IMR-90 (cell line): ENCODE measurements at regions not wholly inside any gene's neighbourhood (a gene's known extent, or its start where the extent isn't known, plus 50 kb on each side); places are given as distances from the start of the nearest gene placed in this dataset.

Source experiments
- ATAC-seq: fragments of 200-7000 bp; cut with Tn5 transposase; 2 replicates; pipeline ENCODE4 v1.9.1; 2020; ENCODE audit warnings: low read depth, mild to moderate bottlenecking, moderate library complexity
- BruUV-seq: library from RNA; stranded (reverse); fragments of 400-500 nt; replicated peaks from 2 replicates; lab custom pipeline; 2021; lab: Mats Ljungman, UMichigan
- CTCF ChIA-PET: fragments of 300-600 bp; formaldehyde crosslinking; extraction: SDS; loops from one replicate; lab custom pipeline; 2021; ENCODE audit warnings: antibody characterized with exemption; lab: Yijun Ruan, JAX
- POLR2A ChIA-PET: fragments of 300-600 bp; sonication (Branson Sonifier 250); formaldehyde crosslinking; loops from one replicate; lab custom pipeline; 2022; ENCODE audit warnings: antibody characterized with exemption; ENCODE audit not compliant: unreplicated experiment; lab: Charles Lee
- DNase-seq: peaks from one replicate; pipeline ENCODE4 v3.0.0; 2013
- H2AFZ ChIP-seq: replicated peaks from 2 replicates; pipeline ENCODE3; 2013; ENCODE audit warnings: low read length, mild to moderate bottlenecking; ENCODE audit not compliant: poor library complexity
- H2AK5ac ChIP-seq: 2 replicates; pipeline ENCODE4 v1.6.1; 2013; ENCODE audit warnings: low read depth, low read length, inconsistent platforms
- H2AK9ac ChIP-seq: replicated peaks from 2 replicates; pipeline ENCODE3; 2013; ENCODE audit warnings: mild to moderate bottlenecking, low read depth, low read length, moderate library complexity; ENCODE audit not compliant: poor library complexity
- H2BK120ac ChIP-seq: 2 replicates; pipeline ENCODE4 v1.6.1; 2013; ENCODE audit warnings: low read depth, low read length, inconsistent platforms
- H2BK15ac ChIP-seq: 3 replicates; pipeline ENCODE4 v1.6.1; 2013; ENCODE audit warnings: low read depth, low read length, inconsistent platforms
- H2BK20ac ChIP-seq: 2 replicates; pipeline ENCODE4 v1.6.1; 2013; ENCODE audit warnings: low read depth, mild to moderate bottlenecking, inconsistent platforms, low read length, moderate library complexity
- H2BK5ac ChIP-seq: 2 replicates; pipeline ENCODE4 v1.6.1; 2013; ENCODE audit warnings: mild to moderate bottlenecking, low read depth, low read length, inconsistent platforms; ENCODE audit not compliant: poor library complexity, severe bottlenecking
- H3K14ac ChIP-seq: replicated peaks from 2 replicates; pipeline ENCODE4 v1.6.1; 2013; ENCODE audit warnings: low read depth, low read length, inconsistent platforms
- H3K18ac ChIP-seq: 2 replicates; pipeline ENCODE4 v1.6.1; 2013; ENCODE audit warnings: low read depth, low read length, control low read depth
- H3K23ac ChIP-seq: 2 replicates; pipeline ENCODE4 v1.6.1; 2013; ENCODE audit warnings: low read depth, low read length, inconsistent platforms
- H3K27ac ChIP-seq: 2 replicates; pipeline ENCODE4 v1.5.1; 2013; ENCODE audit warnings: mild to moderate bottlenecking, control low read depth, low read length; ENCODE audit not compliant: insufficient read depth
- H3K27me3 ChIP-seq: 2 replicates; pipeline ENCODE4 v1.6.1; 2013; ENCODE audit warnings: low read length; ENCODE audit not compliant: control insufficient read depth, insufficient read depth
- H3K36me3 ChIP-seq: 2 replicates; pipeline ENCODE4 v1.6.1; 2013; ENCODE audit warnings: low read length, mixed read lengths; ENCODE audit not compliant: control insufficient read depth, insufficient read depth
- H3K4ac ChIP-seq: 2 replicates; pipeline ENCODE4 v1.6.1; 2013; ENCODE audit warnings: low read depth, low read length, inconsistent platforms
- H3K4me1 ChIP-seq: 2 replicates; pipeline ENCODE4 v1.6.1; 2013; ENCODE audit warnings: low read length, mixed read lengths; ENCODE audit not compliant: control insufficient read depth, insufficient read depth
- H3K4me2 ChIP-seq: 2 replicates; pipeline ENCODE4 v1.6.1; 2013; ENCODE audit warnings: low read depth, mild to moderate bottlenecking, control low read depth, low read length, moderate library complexity
- H3K4me3 ChIP-seq: 2 replicates; pipeline ENCODE4 v1.5.1; 2013; ENCODE audit warnings: low read depth, mild to moderate bottlenecking, control low read depth, low read length, moderate library complexity; ENCODE audit not compliant: insufficient read depth
- H3K56ac ChIP-seq: 2 replicates; pipeline ENCODE4 v1.6.1; 2013; ENCODE audit warnings: low read length, inconsistent platforms; ENCODE audit not compliant: insufficient read depth; ENCODE audit errors: extremely low read depth
- H3K79me1 ChIP-seq, 2 experiments: 2 replicates each; pipeline ENCODE4 v1.6.1; 2013; ENCODE audit warnings: low read length in 2 of 2, inconsistent platforms in 1 of 2, low read depth in 1 of 2
- H3K9ac ChIP-seq: 2 replicates; pipeline ENCODE4 v1.6.1; 2013; ENCODE audit warnings: low read depth, low read length, control low read depth
- H3K9me1 ChIP-seq: 2 replicates; pipeline ENCODE4 v1.6.1; 2013; ENCODE audit warnings: low read length, inconsistent platforms; ENCODE audit not compliant: insufficient read depth
- H3K9me3 ChIP-seq: 2 replicates; pipeline ENCODE4 v1.6.1; 2013; ENCODE audit warnings: low read length; ENCODE audit not compliant: control insufficient read depth, insufficient read depth
- H4K20me1 ChIP-seq: 2 replicates; pipeline ENCODE4 v1.6.1; 2013; ENCODE audit warnings: low read length, inconsistent platforms; ENCODE audit not compliant: insufficient read depth
- H4K5ac ChIP-seq: 2 replicates; pipeline ENCODE4 v1.6.1; 2013; ENCODE audit warnings: mild to moderate bottlenecking, low read depth, low read length, control low read depth
- H4K8ac ChIP-seq, 2 experiments: 2 replicates each; pipeline ENCODE4 v1.6.1; 2013; ENCODE audit warnings: low read depth in 2 of 2, low read length in 2 of 2, control low read depth in 1 of 2, inconsistent platforms in 1 of 2
- H4K91ac ChIP-seq: 2 replicates; pipeline ENCODE4 v1.6.1; 2013; ENCODE audit warnings: low read depth, low read length, inconsistent platforms; ENCODE audit not compliant: insufficient read depth
- BHLHE40 ChIP-seq: fragments of 150-350 bp; IDR thresholded peaks from 2 replicates; pipeline ENCODE4 v1.6.1; 2016; ENCODE audit warnings: mild to moderate bottlenecking, low read depth, low read length
- CEBPB ChIP-seq: IDR thresholded peaks from 2 replicates; pipeline ENCODE4 v1.6.1; 2012; ENCODE audit warnings: low read depth, low read length, improper control_type of control experiment
- CHD1 ChIP-seq: IDR thresholded peaks from 2 replicates; pipeline ENCODE4 v1.6.1; 2012; ENCODE audit warnings: low read depth, low read length, improper control_type of control experiment
- CTCF ChIP-seq: conservative IDR thresholded peaks from 2 replicates; pipeline ENCODE4 v1.5.1; 2012; ENCODE audit warnings: mild to moderate bottlenecking, low read depth, low read length, improper control_type of control experiment
- ELK1 ChIP-seq: fragments of 150-350 bp; IDR thresholded peaks from 2 replicates; pipeline ENCODE4 v1.6.1; 2016; ENCODE audit warnings: low read depth, mild to moderate bottlenecking, low read length, moderate library complexity, borderline replicate concordance
- FOS ChIP-seq: fragments of 150-350 bp; IDR thresholded peaks from 2 replicates; pipeline ENCODE4 v1.6.1; 2016; ENCODE audit warnings: low read depth, low read length
- MAFK ChIP-seq: IDR thresholded peaks from 2 replicates; pipeline ENCODE4 v1.6.1; 2012; ENCODE audit warnings: low read depth, low read length, improper control_type of control experiment
- MAZ ChIP-seq: IDR thresholded peaks from 2 replicates; pipeline ENCODE4 v1.6.1; 2012; ENCODE audit warnings: low read depth, mild to moderate bottlenecking, low read length, improper control_type of control experiment, moderate library complexity, borderline replicate concordance
- MXI1 ChIP-seq: IDR thresholded peaks from 2 replicates; pipeline ENCODE4 v1.6.1; 2012; ENCODE audit warnings: low read depth, mild to moderate bottlenecking, low read length, moderate library complexity, borderline replicate concordance
- NFE2L2 ChIP-seq: fragments of 150-350 bp; IDR thresholded peaks from 2 replicates; pipeline ENCODE4 v1.6.1; 2016; ENCODE audit warnings: low read depth, mild to moderate bottlenecking, low read length
- POLR2A ChIP-seq: IDR thresholded peaks from 2 replicates; pipeline ENCODE4 v1.6.1; 2012; ENCODE audit warnings: mild to moderate bottlenecking, low read depth, low read length
- RAD21 ChIP-seq: IDR thresholded peaks from 2 replicates; pipeline ENCODE4 v1.6.1; 2012; ENCODE audit warnings: low read length, improper control_type of control experiment
- RCOR1 ChIP-seq: IDR thresholded peaks from 2 replicates; pipeline ENCODE4 v1.6.1; 2012; ENCODE audit warnings: mild to moderate bottlenecking, low read length, improper control_type of control experiment; ENCODE audit not compliant: insufficient replicate concordance
- RFX5 ChIP-seq: IDR thresholded peaks from 2 replicates; pipeline ENCODE4 v1.8.0; 2012; ENCODE audit warnings: low read depth, mild to moderate bottlenecking, low read length, moderate library complexity
- USF2 ChIP-seq: fragments of 150-350 bp; IDR thresholded peaks from 2 replicates; pipeline ENCODE4 v1.6.1; 2017; ENCODE audit warnings: mild to moderate bottlenecking, antibody characterized with exemption, low read length, low read depth
- WGBS, 2 experiments: methylation state at CpG; one replicate each; pipeline versions ENCODE4 v1.1.5 to v1.1.7; 2013; ENCODE audit warnings: missing lambda C conversion rate in 2 of 2; ENCODE audit not compliant: insufficient read length in 1 of 2; ENCODE audit errors: extremely low coverage in 2 of 2; 5-methylcytosine and 5-hydroxymethylcytosine counted together
- dilution Hi-C: fragments of 300-500 bp; cut with HindIII; formaldehyde crosslinking; loops from one replicate; pipeline ENCODE4 v1.14.3; 2018; ENCODE audit warnings: low sequenced_read_pairs; ENCODE audit not compliant: unreplicated experiment
- in situ Hi-C: fragments of 300-500 bp; cut with MboI; formaldehyde crosslinking; loops from 3 replicates; pipeline ENCODE4 v1.14.3; 2019; ENCODE audit warnings: low sequenced_read_pairs, inconsistent platforms, mixed read lengths
- intact Hi-C: fragments of 100-400 bp; cut with micrococcal nuclease; formaldehyde crosslinking; loops from 2 replicates; pipeline ENCODE4 v1.10.0; 2022

GRCh38 chr4:124065936-124066335, 646.6 kb downstream of the ANKRD50 start:
- Histone ChIP-seq H2AK9ac (no peak overlapping the region), H2AK5ac (no peak overlapping the region), H2BK20ac (no peak overlapping the region), H3K9me3 (peaks cover 2% of the 10 kb centered on the region; the same call in 1 of the 2 replicates), H3K4me1 (peaks cover 2% of the 10 kb centered on the region; the same call in 1 of the 2 replicates), H4K91ac (no peak overlapping the region), H3K27me3 (no peaks in the 10 kb centered on the region), H3K56ac (no peak overlapping the region), H3K14ac (no peak overlapping the region), H3K9me1 (no peaks in the 10 kb centered on the region), H2BK5ac (no peak overlapping the region), H4K8ac (no peak overlapping the region), H2AFZ (no peak overlapping the region), H4K20me1 (no peaks in the 10 kb centered on the region), H3K27ac (no peak overlapping the region), H3K36me3 (no peaks in the 10 kb centered on the region), H3K4me3 (no peak overlapping the region), H3K18ac (no peak overlapping the region), H3K9ac (no peak overlapping the region), H4K5ac (no peak overlapping the region), H3K4ac (no peak overlapping the region), H3K23ac (no peak overlapping the region), H2BK15ac (no peak overlapping the region), H2BK120ac (no peak overlapping the region), H3K79me1 (no peaks in the 10 kb centered on the region), H3K4me2 (no peak overlapping the region)
- dilution Hi-C loops, result no loop called here
- in situ Hi-C loops, result no loop called here
- WGBS, 2 experiments, result no CpG with 5 or more reads among the region's 4 CpGs
- no TSS peak for BruUV-seq
- DNase-seq (no peak), ATAC-seq (no peak)
- ChIA-PET CTCF (interaction anchor here (1.1 kb wide), 1 partner anchor 12 kb away, joined by 4 read pairs; no protein-coding TSS in a partner anchor), POLR2A (interaction anchor here (0.5 kb wide), 1 partner anchor 423 kb away, joined by 3 read pairs; no protein-coding TSS in a partner anchor)
- intact Hi-C loops, result no loop called here
- TF ChIP-seq MAFK (no peak), USF2 (no peak), BHLHE40 (no peak), POLR2A (no peak), RAD21 (no peak), NFE2L2 (no peak), FOS (no peak), CEBPB (no peak), MAZ (no peak), ELK1 (no peak), CTCF (no peak), MXI1 (no peak), RFX5 (no peak), RCOR1 (no peak), CHD1 (no peak)
